HCT116 (cell line): ENCODE measurements at regions not wholly inside any gene's neighbourhood (a gene's known extent, or its start where the extent isn't known, plus 50 kb on each side); places are given as distances from the start of the nearest gene placed in this dataset.
"Not testable (repeated sequence)": the region's sequence is repeated elsewhere in the genome, so short reads cannot be mapped to it uniquely, and the experiment has no call there.

Experiments used
- ATF3 ChIP-seq: IDR thresholded peaks from 2 replicates; pipeline ENCODE4 v1.6.1; 2012
- CTCF ChIP-seq, 3 experiments: fragments of 200-600 bp in 1 of 3; sonication (generic) in 1 of 3; IDR thresholded peaks in 2 of 3; conservative IDR thresholded peaks in 1 of 3; 2 replicates each; pipeline ENCODE4 v1.5.1; 2012 to 2017; ENCODE audit warnings: low read depth in 2 of 3, low read length in 2 of 3, antibody characterized with exemption in 1 of 3, borderline replicate concordance in 1 of 3, control low read depth in 1 of 3, mild to moderate bottlenecking in 1 of 3, mixed read lengths in 1 of 3, mixed run types in 1 of 3, moderate library complexity in 1 of 3; ENCODE audit not compliant: insufficient read depth in 1 of 3
- EZH2 ChIP-seq: fragments of 200-600 bp; sonication (generic); IDR thresholded peaks from 2 replicates; pipeline ENCODE4 v1.6.1; 2017; ENCODE audit warnings: antibody characterized with exemption, mixed run types
- EZH2phosphoT487 ChIP-seq: fragments of 200-600 bp; IDR thresholded peaks from 2 replicates; pipeline ENCODE4 v1.6.1; 2018; ENCODE audit warnings: antibody characterized with exemption, borderline replicate concordance
- POLR2A ChIP-seq: IDR thresholded peaks from 2 replicates; pipeline ENCODE4 v1.7.0; 2011; ENCODE audit warnings: borderline replicate concordance; ENCODE audit not compliant: insufficient read depth, insufficient read length; ENCODE audit errors: extremely low read depth
- POLR2AphosphoS5 ChIP-seq: IDR thresholded peaks from 2 replicates; pipeline ENCODE4 v1.6.1; 2011; ENCODE audit warnings: mild to moderate bottlenecking, low read depth, low read length, moderate library complexity
- RAD21 ChIP-seq: IDR thresholded peaks from 2 replicates; pipeline ENCODE4 v1.6.1; 2012; ENCODE audit warnings: low read depth, mild to moderate bottlenecking
- SIN3A ChIP-seq: IDR thresholded peaks from 2 replicates; pipeline ENCODE4 v1.6.1; 2012; ENCODE audit warnings: low read depth
- SP1 ChIP-seq: IDR thresholded peaks from 2 replicates; pipeline ENCODE4 v1.6.1; 2012; ENCODE audit warnings: low read depth
- SRF ChIP-seq: IDR thresholded peaks from 2 replicates; pipeline ENCODE4 v1.6.1; 2012; ENCODE audit warnings: low read depth
- YY1 ChIP-seq: IDR thresholded peaks from 2 replicates; pipeline ENCODE4 v1.6.1; 2011; ENCODE audit warnings: low read length, low read depth, moderate library complexity, mild to moderate bottlenecking; ENCODE audit not compliant: insufficient replicate concordance; ENCODE audit errors: extremely low read depth
- ZNF274 ChIP-seq: fragments of 200-500 bp; sonication (Bioruptor generic); IDR thresholded peaks from 2 replicates; pipeline ENCODE4 v1.6.1; 2014; ENCODE audit warnings: mild to moderate bottlenecking, low read depth, low read length, inconsistent platforms
- TF ChIP-seq, protein P1 (sequence below): IDR thresholded peaks from 2 replicates; pipeline ENCODE4 v1.6.1; 2012; ENCODE audit warnings: low read depth
- TF ChIP-seq, protein P2 (sequence below): IDR thresholded peaks from 2 replicates; pipeline ENCODE4 v1.6.1; 2012

GRCh38 chr5:90208323-90208722 lies 201.2 kb downstream of the CETN3 start:
- not testable (repeated sequence) for TF ChIP-seq EZH2phosphoT487; RAD21; POLR2A; CTCF (IDR thresholded peaks at IDR 0.05 in 2 of 3, conservative IDR thresholded peaks at IDR 0.05 in 1 of 3; ENCODE audit: borderline replicate concordance in 1 of 3, insufficient read depth in 1 of 3, low read depth in 2 of 3, low read length in 2 of 3); EZH2; YY1; ATF3; SIN3A; SRF; POLR2AphosphoS5; SP1; ZNF274
- TF ChIP-seq, protein P1, sequence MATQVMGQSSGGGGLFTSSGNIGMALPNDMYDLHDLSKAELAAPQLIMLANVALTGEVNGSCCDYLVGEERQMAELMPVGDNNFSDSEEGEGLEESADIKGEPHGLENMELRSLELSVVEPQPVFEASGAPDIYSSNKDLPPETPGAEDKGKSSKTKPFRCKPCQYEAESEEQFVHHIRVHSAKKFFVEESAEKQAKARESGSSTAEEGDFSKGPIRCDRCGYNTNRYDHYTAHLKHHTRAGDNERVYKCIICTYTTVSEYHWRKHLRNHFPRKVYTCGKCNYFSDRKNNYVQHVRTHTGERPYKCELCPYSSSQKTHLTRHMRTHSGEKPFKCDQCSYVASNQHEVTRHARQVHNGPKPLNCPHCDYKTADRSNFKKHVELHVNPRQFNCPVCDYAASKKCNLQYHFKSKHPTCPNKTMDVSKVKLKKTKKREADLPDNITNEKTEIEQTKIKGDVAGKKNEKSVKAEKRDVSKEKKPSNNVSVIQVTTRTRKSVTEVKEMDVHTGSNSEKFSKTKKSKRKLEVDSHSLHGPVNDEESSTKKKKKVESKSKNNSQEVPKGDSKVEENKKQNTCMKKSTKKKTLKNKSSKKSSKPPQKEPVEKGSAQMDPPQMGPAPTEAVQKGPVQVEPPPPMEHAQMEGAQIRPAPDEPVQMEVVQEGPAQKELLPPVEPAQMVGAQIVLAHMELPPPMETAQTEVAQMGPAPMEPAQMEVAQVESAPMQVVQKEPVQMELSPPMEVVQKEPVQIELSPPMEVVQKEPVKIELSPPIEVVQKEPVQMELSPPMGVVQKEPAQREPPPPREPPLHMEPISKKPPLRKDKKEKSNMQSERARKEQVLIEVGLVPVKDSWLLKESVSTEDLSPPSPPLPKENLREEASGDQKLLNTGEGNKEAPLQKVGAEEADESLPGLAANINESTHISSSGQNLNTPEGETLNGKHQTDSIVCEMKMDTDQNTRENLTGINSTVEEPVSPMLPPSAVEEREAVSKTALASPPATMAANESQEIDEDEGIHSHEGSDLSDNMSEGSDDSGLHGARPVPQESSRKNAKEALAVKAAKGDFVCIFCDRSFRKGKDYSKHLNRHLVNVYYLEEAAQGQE: not testable (repeated sequence)
- TF ChIP-seq, protein P2, sequence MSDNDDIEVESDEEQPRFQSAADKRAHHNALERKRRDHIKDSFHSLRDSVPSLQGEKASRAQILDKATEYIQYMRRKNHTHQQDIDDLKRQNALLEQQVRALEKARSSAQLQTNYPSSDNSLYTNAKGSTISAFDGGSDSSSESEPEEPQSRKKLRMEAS: not testable (repeated sequence)
